ENCODE measurements at regions not wholly inside any gene's neighbourhood (a gene's known extent, or its start where the extent isn't known, plus 50 kb on each side); places are given as distances from the start of the nearest gene placed in this dataset.

DNA sequence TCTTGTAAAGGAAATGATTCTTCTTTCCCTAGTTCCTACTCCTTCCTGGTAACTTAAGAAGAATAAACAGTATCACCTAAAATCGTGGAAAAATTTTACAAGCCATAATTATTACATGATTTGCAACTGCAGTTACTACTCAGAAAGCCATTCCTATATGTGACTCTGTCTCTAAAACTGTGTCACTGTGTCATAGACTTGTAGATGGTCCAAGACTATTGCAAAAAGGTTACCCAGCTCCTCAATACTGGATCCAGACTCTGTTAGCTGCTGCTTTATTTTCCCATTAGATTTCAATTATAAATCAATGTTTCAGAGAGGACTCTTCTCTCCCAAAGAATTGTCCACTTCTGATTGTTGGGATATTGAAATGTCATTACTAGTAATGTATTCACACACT, 142.1 kb upstream of the STMND1 start:
- 81 to 89% methylated on average over 1 of the region's 1 CpG for WGBS, 2 donors
- intact Hi-C loops (cut with DNase I; ENCODE audit: low total_unique reads): no loop called here
- DNase-seq: no peak
- TF ChIP-seq POLR2A (IDR thresholded peaks at IDR 0.05): no peak
- TF ChIP-seq, protein P1, sequence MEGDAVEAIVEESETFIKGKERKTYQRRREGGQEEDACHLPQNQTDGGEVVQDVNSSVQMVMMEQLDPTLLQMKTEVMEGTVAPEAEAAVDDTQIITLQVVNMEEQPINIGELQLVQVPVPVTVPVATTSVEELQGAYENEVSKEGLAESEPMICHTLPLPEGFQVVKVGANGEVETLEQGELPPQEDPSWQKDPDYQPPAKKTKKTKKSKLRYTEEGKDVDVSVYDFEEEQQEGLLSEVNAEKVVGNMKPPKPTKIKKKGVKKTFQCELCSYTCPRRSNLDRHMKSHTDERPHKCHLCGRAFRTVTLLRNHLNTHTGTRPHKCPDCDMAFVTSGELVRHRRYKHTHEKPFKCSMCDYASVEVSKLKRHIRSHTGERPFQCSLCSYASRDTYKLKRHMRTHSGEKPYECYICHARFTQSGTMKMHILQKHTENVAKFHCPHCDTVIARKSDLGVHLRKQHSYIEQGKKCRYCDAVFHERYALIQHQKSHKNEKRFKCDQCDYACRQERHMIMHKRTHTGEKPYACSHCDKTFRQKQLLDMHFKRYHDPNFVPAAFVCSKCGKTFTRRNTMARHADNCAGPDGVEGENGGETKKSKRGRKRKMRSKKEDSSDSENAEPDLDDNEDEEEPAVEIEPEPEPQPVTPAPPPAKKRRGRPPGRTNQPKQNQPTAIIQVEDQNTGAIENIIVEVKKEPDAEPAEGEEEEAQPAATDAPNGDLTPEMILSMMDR (IDR thresholded peaks at IDR 0.05): no peak
- Histone ChIP-seq H3K4me1 (peaks cover 4% of the 10 kb centered on the region), H3K27me3 (no peaks in the 10 kb centered on the region), H3K36me3 (ENCODE audit: low read depth, missing control alignments) (no peaks in the 10 kb centered on the region), H3K9me3 (no peaks in the 10 kb centered on the region), H3K27ac (no peak overlapping the region), H3K4me3 (no peak overlapping the region)

DNA sequence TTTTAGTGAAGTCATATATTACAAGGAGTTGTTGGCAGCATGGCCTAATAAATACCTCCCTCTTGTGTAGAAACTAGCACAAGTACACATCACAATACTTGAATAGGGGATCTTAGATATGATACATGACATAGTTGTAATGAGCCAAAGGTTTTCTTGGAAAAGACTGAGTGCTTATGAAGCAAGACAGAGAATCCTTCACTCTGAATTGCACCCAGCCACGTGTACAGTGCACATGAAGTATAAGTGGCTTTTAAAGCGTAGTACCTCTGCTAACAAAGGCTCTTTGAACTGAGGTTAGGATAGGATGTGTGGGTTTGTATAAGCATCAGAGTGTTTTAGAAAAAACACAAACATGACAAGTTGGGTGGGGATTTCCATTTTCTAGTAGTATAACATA, 145.5 kb upstream of the STMND1 start:
- DNase-seq: no peak
- Histone ChIP-seq H3K36me3 (ENCODE audit: low read depth, missing control alignments) (no peaks in the 10 kb centered on the region), H3K9me3 (no peaks in the 10 kb centered on the region), H3K27ac (no peak overlapping the region), H3K27me3 (no peaks in the 10 kb centered on the region), H3K4me3 (no peak overlapping the region), H3K4me1 (no peaks in the 10 kb centered on the region)
- intact Hi-C loops (cut with DNase I; ENCODE audit: low total_unique reads): no loop called here
- TF ChIP-seq, protein P1 (IDR thresholded peaks at IDR 0.05): no peak
- TF ChIP-seq POLR2A (IDR thresholded peaks at IDR 0.05): no peak
- 73 to 79% methylated on average over 2 of the region's 2 CpGs for WGBS, 2 donors

DNA sequence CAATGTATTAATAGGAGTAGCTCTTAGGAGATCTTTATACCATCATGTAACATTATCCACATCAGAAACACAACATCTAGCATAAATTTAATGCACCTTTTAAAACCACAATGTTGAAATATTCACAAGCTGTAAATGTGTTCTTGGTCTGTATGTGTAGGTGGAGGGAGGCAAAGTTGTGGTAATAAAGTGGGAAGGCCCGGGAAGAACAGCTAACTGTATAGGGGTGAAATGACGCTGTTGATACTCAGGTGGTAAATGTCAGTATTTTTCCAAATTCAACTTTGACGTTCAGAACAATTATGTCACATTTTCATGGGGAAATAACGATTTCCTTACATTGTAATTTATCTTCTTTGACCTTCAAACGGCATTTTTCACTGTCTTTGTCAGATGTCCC, 146.0 kb upstream of the STMND1 start:
- DNase-seq: no peak
- Histone ChIP-seq H3K4me1 (no peaks in the 10 kb centered on the region), H3K27me3 (no peaks in the 10 kb centered on the region), H3K27ac (no peak overlapping the region), H3K9me3 (no peaks in the 10 kb centered on the region), H3K36me3 (ENCODE audit: low read depth, missing control alignments) (no peaks in the 10 kb centered on the region), H3K4me3 (no peak overlapping the region)
- TF ChIP-seq, protein P1 (IDR thresholded peaks at IDR 0.05): no peak
- no peak for TF ChIP-seq POLR2A (IDR thresholded peaks at IDR 0.05)
- 54 to 71% methylated on average over 5 of the region's 5 CpGs for WGBS, 2 donors
- intact Hi-C loops (cut with DNase I; ENCODE audit: low total_unique reads): no loop called here

DNA sequence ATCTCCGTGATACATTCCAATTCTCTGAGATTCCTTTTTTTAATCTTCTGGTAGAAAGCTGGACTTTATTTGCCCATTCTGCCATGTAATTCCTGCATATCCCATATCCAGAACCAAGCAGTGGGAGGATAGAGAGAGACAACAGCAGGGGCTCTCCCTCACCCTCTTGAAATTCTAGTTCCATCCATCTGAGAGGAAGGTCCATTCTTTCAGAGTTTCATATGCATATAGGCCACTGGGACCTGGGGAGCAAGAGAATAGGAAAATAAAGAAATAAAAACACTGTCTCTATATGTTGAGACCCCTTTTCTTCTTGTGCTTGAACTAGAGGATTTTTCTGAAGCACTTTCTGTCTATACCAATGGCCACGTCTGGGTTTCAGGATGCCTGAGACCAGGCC, 147.9 kb upstream of the STMND1 start:
- 58 to 89% methylated on average over 2 of the region's 2 CpGs for WGBS, 2 donors
- no peaks in the 10 kb centered on the region for H3K9me3 ChIP-seq
- no peak overlapping the region for H3K4me3 ChIP-seq
- DNase-seq: no peak
- TF ChIP-seq, protein P1 (IDR thresholded peaks at IDR 0.05): no peak
- no peak for TF ChIP-seq POLR2A (IDR thresholded peaks at IDR 0.05)
- no peaks in the 10 kb centered on the region for H3K4me1 ChIP-seq
- H3K27me3 ChIP-seq: no peaks in the 10 kb centered on the region
- H3K27ac ChIP-seq: no peak overlapping the region
- no peaks in the 10 kb centered on the region for H3K36me3 ChIP-seq (ENCODE audit: low read depth, missing control alignments)
- intact Hi-C loops (cut with DNase I; ENCODE audit: low total_unique reads): no loop called here

DNA sequence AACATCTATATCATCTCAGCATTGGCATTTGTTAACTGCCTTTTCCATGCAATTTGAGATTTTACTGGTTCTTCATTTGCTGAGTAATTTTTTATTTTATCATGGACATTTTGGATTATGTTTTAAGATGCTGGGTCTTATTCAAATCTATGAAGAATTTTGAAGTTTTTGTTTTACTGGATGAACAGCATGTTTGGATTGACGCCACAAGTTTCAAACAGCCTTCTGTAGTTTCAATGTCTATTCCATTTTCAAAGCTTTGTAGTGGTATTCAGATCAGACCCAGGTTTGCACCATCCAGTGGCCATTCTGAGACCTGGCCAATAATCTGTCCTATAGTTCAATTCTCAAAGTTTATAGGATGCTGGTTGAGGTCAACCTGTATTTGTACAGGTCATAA, 148.4 kb upstream of the STMND1 start:
- Histone ChIP-seq H3K4me3 (no peak overlapping the region), H3K4me1 (no peaks in the 10 kb centered on the region), H3K27me3 (no peaks in the 10 kb centered on the region), H3K27ac (no peak overlapping the region), H3K36me3 (ENCODE audit: low read depth, missing control alignments) (no peaks in the 10 kb centered on the region), H3K9me3 (no peaks in the 10 kb centered on the region)
- 85 to 90% methylated on average over 1 of the region's 1 CpG for WGBS, 2 donors
- DNase-seq: no peak
- intact Hi-C loops (cut with DNase I; ENCODE audit: low total_unique reads): no loop called here
- TF ChIP-seq POLR2A (IDR thresholded peaks at IDR 0.05): no peak
- TF ChIP-seq, protein P1 (IDR thresholded peaks at IDR 0.05): no peak

Data from testis (tissue), 2 donors.